Thyroid gland (tissue), 4 donors: ENCODE measurements at regions not wholly inside any gene's neighbourhood (a gene's known extent, or its start where the extent isn't known, plus 50 kb on each side); places are given as distances from the start of the nearest gene placed in this dataset.

Experiments used
- CTCF ChIP-seq, 6 experiments: fragments of 200-600 bp in 3 of 6; fragments of 450-650 bp in 3 of 6; sonication (generic) in 3 of 6; IDR thresholded peaks; one replicate each; pipeline ENCODE4 v1.5.1; 2016 to 2019; ENCODE audit warnings: antibody characterized with exemption in 6 of 6, mild to moderate bottlenecking in 2 of 6, inconsistent platforms in 1 of 6, moderate library complexity in 1 of 6
- POLR2A ChIP-seq, 2 donors: fragments of 450-650 bp; IDR thresholded peaks; one replicate each; pipeline ENCODE4 v1.6.1; 2017; ENCODE audit warnings: antibody characterized with exemption in 2 of 2, mild to moderate bottlenecking in 2 of 2, moderate library complexity in 1 of 2

GRCh38 chr12:86666316-86666715, 410.1 kb upstream of the MGAT4C start:
- no peak for TF ChIP-seq CTCF (IDR thresholded peaks at IDR 0.05)
- no peak for TF ChIP-seq POLR2A (IDR thresholded peaks at IDR 0.05)
